SU-DHL-6 (cell line): ENCODE measurements at regions not wholly inside any gene's neighbourhood (a gene's known extent, or its start where the extent isn't known, plus 50 kb on each side); places are given as distances from the start of the nearest gene placed in this dataset.
"Not testable (repeated sequence)": the region's sequence is repeated elsewhere in the genome, so short reads cannot be mapped to it uniquely, and the experiment has no call there.

Experiments used
- H2AFZ ChIP-seq: fragments of 200-600 bp; sonication (generic); 2 replicates; pipeline ENCODE4 v1.6.1; 2014; ENCODE audit warnings: low read depth, mild to moderate bottlenecking, moderate library complexity, mixed read lengths, antibody characterized with exemption, low read length; ENCODE audit not compliant: severe bottlenecking
- H3F3A ChIP-seq: fragments of 200-600 bp; shearing (Covaris generic); 2 replicates; pipeline ENCODE4 v1.6.0; 2016; ENCODE audit warnings: antibody characterized with exemption, mild to moderate bottlenecking; ENCODE audit not compliant: insufficient read depth
- H3K27ac ChIP-seq: fragments of 200-600 bp; sonication (generic); 2 replicates; pipeline ENCODE4 v1.5.1; 2016; ENCODE audit warnings: low read depth, mild to moderate bottlenecking, low read length, moderate library complexity, mixed read lengths
- H3K27me3 ChIP-seq: fragments of 200-600 bp; sonication (generic), shearing (Covaris generic); 2 replicates; pipeline ENCODE4 v1.6.0; 2014; ENCODE audit warnings: mild to moderate bottlenecking, low read length
- H3K36me3 ChIP-seq: fragments of 200-600 bp; sonication (generic); 2 replicates; pipeline ENCODE4 v1.6.1; 2014; ENCODE audit warnings: mild to moderate bottlenecking, low read length, mixed read lengths
- H3K4me2 ChIP-seq: fragments of 300-600, 200-600 bp; shearing (Covaris generic), sonication (generic); 2 replicates; pipeline ENCODE4 v1.6.0; 2014; ENCODE audit warnings: low read length, low read depth, mild to moderate bottlenecking; ENCODE audit not compliant: poor library complexity, severe bottlenecking
- H3K4me3 ChIP-seq: fragments of 200-600 bp; sonication (generic); 2 replicates; pipeline ENCODE4 v1.5.1; 2014; ENCODE audit warnings: antibody characterized with exemption, low read length, mild to moderate bottlenecking, mixed read lengths; ENCODE audit not compliant: insufficient read depth, poor library complexity, severe bottlenecking
- H3K79me2 ChIP-seq: fragments of 200-600 bp; sonication (generic); 2 replicates; pipeline ENCODE4 v1.6.1; 2014; ENCODE audit warnings: mild to moderate bottlenecking, low read length, moderate library complexity; ENCODE audit not compliant: insufficient read depth
- H3K9ac ChIP-seq: fragments of 200-600 bp; sonication (generic); 2 replicates; pipeline ENCODE4 v1.7.0; 2014; ENCODE audit warnings: mild to moderate bottlenecking, low read length
- H3K9me2 ChIP-seq: fragments of 200-600 bp; sonication (generic); replicated peaks from 2 replicates; pipeline ENCODE4 v1.6.1; 2014; ENCODE audit warnings: low read length; ENCODE audit not compliant: insufficient read depth
- H3K9me3 ChIP-seq: fragments of 200-600 bp; sonication (generic); 2 replicates; pipeline ENCODE4 v1.6.1; 2014; ENCODE audit warnings: low read length, mixed read lengths; ENCODE audit not compliant: insufficient read depth
- H4K20me1 ChIP-seq: fragments of 200-600 bp; sonication (generic); 2 replicates; pipeline ENCODE4 v1.6.1; 2014; ENCODE audit warnings: low read depth, mild to moderate bottlenecking, antibody characterized with exemption, low read length, moderate library complexity, mixed read lengths
- EZH2phosphoT487 ChIP-seq: fragments of 200-600 bp; sonication (generic), shearing (Covaris generic); conservative IDR thresholded peaks from 2 replicates; pipeline ENCODE4 v1.6.1; 2018; ENCODE audit warnings: mild to moderate bottlenecking, antibody characterized with exemption, low read length, moderate library complexity, mixed read lengths
- TF ChIP-seq, protein P1 (sequence below): fragments of 200-600 bp; sonication (generic); IDR thresholded peaks from one replicate; pipeline ENCODE4 v1.5.1; 2017; ENCODE audit warnings: antibody characterized with exemption, mild to moderate bottlenecking, low read length, moderate library complexity; ENCODE audit not compliant: insufficient read depth, poor library complexity, severe bottlenecking

DNA sequence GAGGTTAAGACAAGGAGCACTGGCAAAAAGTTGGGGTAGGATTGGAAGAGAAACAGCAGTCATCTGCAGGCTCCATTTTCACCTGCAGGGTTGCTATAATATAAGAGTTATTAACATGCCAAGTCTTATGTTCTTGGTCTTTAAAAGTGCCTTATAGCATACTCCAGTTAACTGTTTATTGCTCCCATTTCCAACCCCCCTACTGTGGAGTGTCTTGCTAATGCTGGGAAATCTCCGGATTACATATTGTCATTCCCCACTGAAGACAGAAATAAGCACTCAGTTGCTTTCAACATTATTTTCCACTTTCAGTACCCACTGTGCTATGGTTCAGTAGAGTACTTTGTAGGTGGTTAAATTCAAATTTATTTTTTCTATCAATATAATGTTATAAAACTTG lies 1014.3 kb downstream of the RPA4 start:
- Histone ChIP-seq H3F3A (no peaks in the 10 kb centered on the region), H3K4me2 (no peak overlapping the region), H3K27ac (no peak overlapping the region), H3K9ac (no peak overlapping the region), H3K9me3 (no peaks in the 10 kb centered on the region), H4K20me1 (no peaks in the 10 kb centered on the region), H3K79me2 (no peaks in the 10 kb centered on the region), H3K4me3 (no peak overlapping the region), H3K27me3 (no peaks in the 10 kb centered on the region), H2AFZ (no peak overlapping the region), H3K9me2 (no peaks in the 10 kb centered on the region), H3K36me3 (no peaks in the 10 kb centered on the region)
- no peak for TF ChIP-seq EZH2phosphoT487
- TF ChIP-seq, protein P1, sequence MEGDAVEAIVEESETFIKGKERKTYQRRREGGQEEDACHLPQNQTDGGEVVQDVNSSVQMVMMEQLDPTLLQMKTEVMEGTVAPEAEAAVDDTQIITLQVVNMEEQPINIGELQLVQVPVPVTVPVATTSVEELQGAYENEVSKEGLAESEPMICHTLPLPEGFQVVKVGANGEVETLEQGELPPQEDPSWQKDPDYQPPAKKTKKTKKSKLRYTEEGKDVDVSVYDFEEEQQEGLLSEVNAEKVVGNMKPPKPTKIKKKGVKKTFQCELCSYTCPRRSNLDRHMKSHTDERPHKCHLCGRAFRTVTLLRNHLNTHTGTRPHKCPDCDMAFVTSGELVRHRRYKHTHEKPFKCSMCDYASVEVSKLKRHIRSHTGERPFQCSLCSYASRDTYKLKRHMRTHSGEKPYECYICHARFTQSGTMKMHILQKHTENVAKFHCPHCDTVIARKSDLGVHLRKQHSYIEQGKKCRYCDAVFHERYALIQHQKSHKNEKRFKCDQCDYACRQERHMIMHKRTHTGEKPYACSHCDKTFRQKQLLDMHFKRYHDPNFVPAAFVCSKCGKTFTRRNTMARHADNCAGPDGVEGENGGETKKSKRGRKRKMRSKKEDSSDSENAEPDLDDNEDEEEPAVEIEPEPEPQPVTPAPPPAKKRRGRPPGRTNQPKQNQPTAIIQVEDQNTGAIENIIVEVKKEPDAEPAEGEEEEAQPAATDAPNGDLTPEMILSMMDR = no peak

DNA sequence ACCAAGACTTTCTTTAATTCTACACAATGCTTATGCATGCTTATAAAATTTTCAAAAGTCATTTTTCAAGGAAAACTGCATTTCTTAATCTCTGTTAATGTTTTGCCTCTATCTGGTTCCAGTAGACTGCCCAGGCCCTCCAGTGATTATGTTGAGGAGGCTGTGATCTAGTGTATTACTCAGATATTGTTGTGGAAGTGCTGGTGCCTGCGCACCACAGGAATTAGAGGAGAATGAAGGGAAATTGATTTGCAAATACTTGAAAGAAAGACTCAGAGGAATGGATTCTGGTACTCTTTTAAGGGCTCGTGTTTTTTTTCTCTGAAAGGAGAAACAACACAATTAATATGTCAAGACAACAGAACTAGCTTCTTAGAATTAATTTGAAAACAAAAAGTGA lies 1015.1 kb downstream of the RPA4 start:
- Histone ChIP-seq H3K4me3 (no peak overlapping the region), H3K4me2 (no peak overlapping the region), H4K20me1 (no peaks in the 10 kb centered on the region), H3K27me3 (no peaks in the 10 kb centered on the region), H3F3A (no peaks in the 10 kb centered on the region), H2AFZ (no peak overlapping the region), H3K9me3 (no peaks in the 10 kb centered on the region), H3K79me2 (no peaks in the 10 kb centered on the region), H3K27ac (no peak overlapping the region), H3K9me2 (no peaks in the 10 kb centered on the region), H3K36me3 (no peaks in the 10 kb centered on the region), H3K9ac (no peak overlapping the region)
- TF ChIP-seq, protein P1 = no peak
- TF ChIP-seq EZH2phosphoT487 = no peak

DNA sequence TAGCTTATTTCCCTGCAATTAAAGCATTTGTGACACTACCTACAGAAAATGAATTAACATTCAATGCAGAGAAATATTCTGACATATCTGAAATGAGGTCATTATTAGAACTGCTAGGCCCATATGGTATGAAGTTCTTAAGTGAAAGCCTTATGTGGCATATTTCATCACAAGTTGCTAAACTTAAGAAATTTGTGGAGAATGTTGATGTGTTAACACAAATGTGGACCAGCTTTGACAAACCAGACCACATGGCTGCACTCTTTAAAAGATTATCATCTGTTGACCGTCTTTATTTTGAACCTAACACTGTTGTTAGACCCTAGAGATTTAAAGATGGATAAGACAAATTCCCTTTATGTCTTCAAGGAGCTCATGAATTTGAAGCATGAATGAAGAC lies 1024.1 kb downstream of the RPA4 start:
- Histone ChIP-seq H3K4me3 (no peak overlapping the region), H3K9me3 (no peaks in the 10 kb centered on the region), H2AFZ (no peak overlapping the region), H4K20me1 (no peaks in the 10 kb centered on the region), H3F3A (no peaks in the 10 kb centered on the region), H3K36me3 (no peaks in the 10 kb centered on the region), H3K4me2 (no peak overlapping the region), H3K79me2 (no peaks in the 10 kb centered on the region), H3K9ac (no peak overlapping the region), H3K27ac (no peak overlapping the region), H3K9me2 (no peaks in the 10 kb centered on the region), H3K27me3 (no peaks in the 10 kb centered on the region)
- TF ChIP-seq EZH2phosphoT487 = no peak
- TF ChIP-seq, protein P1 = no peak

DNA sequence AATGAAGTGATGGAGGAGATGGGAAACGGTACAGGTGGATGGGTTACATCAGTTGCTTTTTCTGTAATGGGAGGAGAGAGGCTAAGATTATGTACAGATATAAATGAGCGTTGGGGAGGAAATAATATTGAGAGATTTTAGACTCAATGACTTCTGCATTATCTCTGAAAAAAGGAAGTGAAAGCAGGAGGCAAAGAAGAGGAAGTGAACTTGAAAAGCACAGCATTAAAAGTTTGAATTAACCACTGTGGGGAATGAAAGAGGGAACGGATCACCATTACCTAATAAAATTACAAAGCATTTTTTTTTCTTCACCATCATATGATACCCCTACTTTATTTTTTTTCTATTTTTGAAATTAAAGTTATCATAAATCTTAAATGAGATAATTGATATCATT lies 1025.5 kb downstream of the RPA4 start:
- Histone ChIP-seq H3K4me2 (peak overlapping the region; percentile 7), H3K27ac (peak overlapping the region; percentile 12; the same call in 1 of the 2 replicates), H3K27me3 (no peaks in the 10 kb centered on the region), H3K9ac (no peak overlapping the region), H2AFZ (no peak overlapping the region), H4K20me1 (no peaks in the 10 kb centered on the region), H3F3A (no peaks in the 10 kb centered on the region), H3K36me3 (no peaks in the 10 kb centered on the region), H3K9me2 (no peaks in the 10 kb centered on the region), H3K9me3 (no peaks in the 10 kb centered on the region), H3K4me3 (no peak overlapping the region), H3K79me2 (no peaks in the 10 kb centered on the region)
- TF ChIP-seq EZH2phosphoT487 = no peak
- TF ChIP-seq, protein P1 = no peak

DNA sequence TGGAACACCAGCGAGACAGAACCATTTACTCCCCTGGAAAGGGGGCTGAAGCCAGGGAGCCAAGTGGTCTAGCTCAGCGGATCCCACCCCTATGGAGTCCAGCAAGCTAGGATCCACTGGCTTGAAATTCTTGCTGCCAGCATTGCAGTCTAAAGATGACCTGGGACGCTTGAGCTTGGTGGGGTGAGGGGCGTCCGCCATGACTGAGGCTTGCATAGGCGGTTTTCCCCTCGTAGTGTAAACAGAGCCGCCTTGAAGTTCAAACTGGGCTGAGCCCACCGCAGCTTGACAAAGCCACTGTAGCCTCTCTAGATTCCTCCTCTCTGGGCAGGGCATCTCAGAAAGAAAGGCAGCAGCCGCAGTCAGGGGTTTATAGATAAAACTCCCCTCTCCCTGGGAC lies 1031.7 kb downstream of the RPA4 start:
- not testable (repeated sequence) for H4K20me1 ChIP-seq, H3F3A ChIP-seq, H3K79me2 ChIP-seq, H3K36me3 ChIP-seq, H3K9me2 ChIP-seq, H3K4me2 ChIP-seq, H2AFZ ChIP-seq, H3K4me3 ChIP-seq, H3K27me3 ChIP-seq, H3K9me3 ChIP-seq, H3K27ac ChIP-seq, H3K9ac ChIP-seq
